Vagina (tissue), 2 donors: ENCODE measurements at regions not wholly inside any gene's neighbourhood (a gene's known extent, or its start where the extent isn't known, plus 50 kb on each side); places are given as distances from the start of the nearest gene placed in this dataset.

Experiments
- POLR2A ChIP-seq, 2 donors: fragments of 450-650 bp; IDR thresholded peaks; one replicate each; pipeline ENCODE4 v1.6.1; 2017; ENCODE audit warnings: antibody characterized with exemption in 2 of 2, mild to moderate bottlenecking in 2 of 2, moderate library complexity in 2 of 2
- TF ChIP-seq, protein P1 (sequence below), 3 experiments: fragments of 450-650 bp in 2 of 3; fragments of 200-600 bp in 1 of 3; sonication (generic) in 1 of 3; IDR thresholded peaks; one replicate each; pipeline ENCODE4 v1.5.1; 2017 to 2019; ENCODE audit warnings: antibody characterized with exemption in 3 of 3, mild to moderate bottlenecking in 2 of 3, moderate library complexity in 2 of 3

DNA sequence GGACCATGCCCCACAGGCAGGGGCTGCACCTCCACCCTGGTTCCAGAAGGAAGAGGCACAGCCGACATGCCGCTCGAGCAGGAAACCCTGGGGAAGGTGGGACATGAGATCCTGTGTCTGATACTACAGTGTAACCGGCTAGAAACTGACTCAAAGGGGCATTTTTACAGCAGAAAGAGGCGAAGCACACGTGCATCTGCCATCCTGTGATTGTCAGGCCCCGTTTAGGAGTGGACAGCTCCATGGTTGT, 62.7 kb downstream of the SIK1 start:
- TF ChIP-seq, protein P1, sequence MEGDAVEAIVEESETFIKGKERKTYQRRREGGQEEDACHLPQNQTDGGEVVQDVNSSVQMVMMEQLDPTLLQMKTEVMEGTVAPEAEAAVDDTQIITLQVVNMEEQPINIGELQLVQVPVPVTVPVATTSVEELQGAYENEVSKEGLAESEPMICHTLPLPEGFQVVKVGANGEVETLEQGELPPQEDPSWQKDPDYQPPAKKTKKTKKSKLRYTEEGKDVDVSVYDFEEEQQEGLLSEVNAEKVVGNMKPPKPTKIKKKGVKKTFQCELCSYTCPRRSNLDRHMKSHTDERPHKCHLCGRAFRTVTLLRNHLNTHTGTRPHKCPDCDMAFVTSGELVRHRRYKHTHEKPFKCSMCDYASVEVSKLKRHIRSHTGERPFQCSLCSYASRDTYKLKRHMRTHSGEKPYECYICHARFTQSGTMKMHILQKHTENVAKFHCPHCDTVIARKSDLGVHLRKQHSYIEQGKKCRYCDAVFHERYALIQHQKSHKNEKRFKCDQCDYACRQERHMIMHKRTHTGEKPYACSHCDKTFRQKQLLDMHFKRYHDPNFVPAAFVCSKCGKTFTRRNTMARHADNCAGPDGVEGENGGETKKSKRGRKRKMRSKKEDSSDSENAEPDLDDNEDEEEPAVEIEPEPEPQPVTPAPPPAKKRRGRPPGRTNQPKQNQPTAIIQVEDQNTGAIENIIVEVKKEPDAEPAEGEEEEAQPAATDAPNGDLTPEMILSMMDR (IDR thresholded peaks at IDR 0.05), result no peak
- TF ChIP-seq POLR2A (IDR thresholded peaks at IDR 0.05), result no peak
